ENCODE measurements at regions not wholly inside any gene's neighbourhood (a gene's known extent, or its start where the extent isn't known, plus 50 kb on each side); places are given as distances from the start of the nearest gene placed in this dataset.

- Histone ChIP-seq H3K4me3 (ENCODE audit: insufficient read length, low read depth) (no peak overlapping the region), H3K36me3 (ENCODE audit: insufficient read depth, insufficient read length, low read length) (no peaks in the 10 kb centered on the region), H3K9me3 (ENCODE audit: insufficient read depth, low read length) (no peaks in the 10 kb centered on the region), H3K9ac (ENCODE audit: insufficient read length, low read depth) (no peak overlapping the region), H3K27me3 (ENCODE audit: insufficient read depth, insufficient read length) (no peaks in the 10 kb centered on the region), H3K4me1 (ENCODE audit: insufficient read depth, insufficient read length) (no peaks in the 10 kb centered on the region)
- no peak for DNase-seq (ENCODE audit: low read depth, low spot score)
- TF ChIP-seq SUZ12 (IDR thresholded peaks at IDR 0.05; ENCODE audit: extremely low read depth, insufficient read depth, insufficient read length) = no peak
- no peak for TF ChIP-seq ZNF274 (IDR thresholded peaks at IDR 0.05; ENCODE audit: low read depth, low read length)
- no peak for TF ChIP-seq YY1 (IDR thresholded peaks at IDR 0.05; ENCODE audit: insufficient read depth, insufficient read length)
Measured at GRCh38 chr18:70907673-70908072, 618.8 kb downstream of the SOCS6 start.

GRCh38 chr18:70892381-70892780, 603.5 kb downstream of the SOCS6 start:
- no peaks in the 10 kb centered on the region for H3K36me3 ChIP-seq (ENCODE audit: insufficient read depth, insufficient read length, low read length)
- no peaks in the 10 kb centered on the region for H3K4me1 ChIP-seq (ENCODE audit: insufficient read depth, insufficient read length)
- no peak overlapping the region for H3K9ac ChIP-seq (ENCODE audit: insufficient read length, low read depth)
- TF ChIP-seq ZNF274 (IDR thresholded peaks at IDR 0.05; ENCODE audit: low read depth, low read length) = no peak
- no peak for TF ChIP-seq SUZ12 (IDR thresholded peaks at IDR 0.05; ENCODE audit: extremely low read depth, insufficient read depth, insufficient read length)
- no peak for TF ChIP-seq YY1 (IDR thresholded peaks at IDR 0.05; ENCODE audit: insufficient read depth, insufficient read length)
- H3K4me3 ChIP-seq (ENCODE audit: insufficient read length, low read depth) = no peak overlapping the region
- H3K9me3 ChIP-seq (ENCODE audit: insufficient read depth, low read length) = no peaks in the 10 kb centered on the region
- H3K27me3 ChIP-seq (ENCODE audit: insufficient read depth, insufficient read length) = no peaks in the 10 kb centered on the region
- DNase-seq (ENCODE audit: low read depth, low spot score) = no peak

- Histone ChIP-seq H3K9me3 (ENCODE audit: insufficient read depth, low read length) (no peaks in the 10 kb centered on the region), H3K9ac (ENCODE audit: insufficient read length, low read depth) (no peak overlapping the region), H3K4me1 (ENCODE audit: insufficient read depth, insufficient read length) (no peaks in the 10 kb centered on the region), H3K27me3 (ENCODE audit: insufficient read depth, insufficient read length) (no peaks in the 10 kb centered on the region), H3K36me3 (ENCODE audit: insufficient read depth, insufficient read length, low read length) (no peaks in the 10 kb centered on the region), H3K4me3 (ENCODE audit: insufficient read length, low read depth) (no peak overlapping the region)
- no peak for DNase-seq (ENCODE audit: low read depth, low spot score)
- TF ChIP-seq YY1 (IDR thresholded peaks at IDR 0.05; ENCODE audit: insufficient read depth, insufficient read length) (no peak), SUZ12 (IDR thresholded peaks at IDR 0.05; ENCODE audit: extremely low read depth, insufficient read depth, insufficient read length) (no peak), ZNF274 (IDR thresholded peaks at IDR 0.05; ENCODE audit: low read depth, low read length) (no peak)
Measured at GRCh38 chr18:70870292-70870691, 581.4 kb downstream of the SOCS6 start.

GRCh38 chr18:70848329-70848728, 559.5 kb downstream of the SOCS6 start:
- TF ChIP-seq SUZ12 (IDR thresholded peaks at IDR 0.05; ENCODE audit: extremely low read depth, insufficient read depth, insufficient read length) = no peak
- TF ChIP-seq ZNF274 (IDR thresholded peaks at IDR 0.05; ENCODE audit: low read depth, low read length) = no peak
- no peak for TF ChIP-seq YY1 (IDR thresholded peaks at IDR 0.05; ENCODE audit: insufficient read depth, insufficient read length)
- Histone ChIP-seq H3K36me3 (ENCODE audit: insufficient read depth, insufficient read length, low read length) (no peaks in the 10 kb centered on the region), H3K4me3 (ENCODE audit: insufficient read length, low read depth) (no peak overlapping the region), H3K9me3 (ENCODE audit: insufficient read depth, low read length) (no peaks in the 10 kb centered on the region), H3K4me1 (ENCODE audit: insufficient read depth, insufficient read length) (no peaks in the 10 kb centered on the region), H3K9ac (ENCODE audit: insufficient read length, low read depth) (no peak overlapping the region), H3K27me3 (ENCODE audit: insufficient read depth, insufficient read length) (no peaks in the 10 kb centered on the region)
- no peak for DNase-seq (ENCODE audit: low read depth, low spot score)

GRCh38 chr18:70840649-70841048, 551.8 kb downstream of the SOCS6 start:
- no peaks in the 10 kb centered on the region for H3K9me3 ChIP-seq (ENCODE audit: insufficient read depth, low read length)
- H3K4me1 ChIP-seq (ENCODE audit: insufficient read depth, insufficient read length) = no peaks in the 10 kb centered on the region
- no peak overlapping the region for H3K4me3 ChIP-seq (ENCODE audit: insufficient read length, low read depth)
- DNase-seq (ENCODE audit: low read depth, low spot score) = peak; percentile 22
- no peaks in the 10 kb centered on the region for H3K36me3 ChIP-seq (ENCODE audit: insufficient read depth, insufficient read length, low read length)
- TF ChIP-seq SUZ12 (IDR thresholded peaks at IDR 0.05; ENCODE audit: extremely low read depth, insufficient read depth, insufficient read length) (no peak), ZNF274 (IDR thresholded peaks at IDR 0.05; ENCODE audit: low read depth, low read length) (no peak), YY1 (IDR thresholded peaks at IDR 0.05; ENCODE audit: insufficient read depth, insufficient read length) (no peak)
- H3K27me3 ChIP-seq (ENCODE audit: insufficient read depth, insufficient read length) = no peaks in the 10 kb centered on the region
- H3K9ac ChIP-seq (ENCODE audit: insufficient read length, low read depth) = no peak overlapping the region

- Histone ChIP-seq H3K9ac (ENCODE audit: insufficient read length, low read depth) (no peak overlapping the region), H3K4me3 (ENCODE audit: insufficient read length, low read depth) (no peak overlapping the region), H3K36me3 (ENCODE audit: insufficient read depth, insufficient read length, low read length) (no peaks in the 10 kb centered on the region), H3K4me1 (ENCODE audit: insufficient read depth, insufficient read length) (no peaks in the 10 kb centered on the region), H3K27me3 (ENCODE audit: insufficient read depth, insufficient read length) (no peaks in the 10 kb centered on the region), H3K9me3 (ENCODE audit: insufficient read depth, low read length) (no peaks in the 10 kb centered on the region)
- TF ChIP-seq SUZ12 (IDR thresholded peaks at IDR 0.05; ENCODE audit: extremely low read depth, insufficient read depth, insufficient read length) (no peak), YY1 (IDR thresholded peaks at IDR 0.05; ENCODE audit: insufficient read depth, insufficient read length) (no peak), ZNF274 (IDR thresholded peaks at IDR 0.05; ENCODE audit: low read depth, low read length) (no peak)
- DNase-seq (ENCODE audit: low read depth, low spot score) = no peak
Measured at GRCh38 chr18:70827632-70828031, 538.8 kb downstream of the SOCS6 start.

- H3K9me3 ChIP-seq (ENCODE audit: insufficient read depth, low read length) = no peaks in the 10 kb centered on the region
Measured at GRCh38 chr18:70826571-70826970, 537.7 kb downstream of the SOCS6 start.

More at GRCh38 chr18:70826571-70826970, 537.7 kb downstream of the SOCS6 start:
- Histone ChIP-seq H3K27me3 (ENCODE audit: insufficient read depth, insufficient read length) (no peaks in the 10 kb centered on the region), H3K9ac (ENCODE audit: insufficient read length, low read depth) (no peak overlapping the region), H3K36me3 (ENCODE audit: insufficient read depth, insufficient read length, low read length) (no peaks in the 10 kb centered on the region), H3K4me3 (ENCODE audit: insufficient read length, low read depth) (no peak overlapping the region), H3K4me1 (ENCODE audit: insufficient read depth, insufficient read length) (no peaks in the 10 kb centered on the region)
- no peak for DNase-seq (ENCODE audit: low read depth, low spot score)
- no peak for TF ChIP-seq YY1 (IDR thresholded peaks at IDR 0.05; ENCODE audit: insufficient read depth, insufficient read length)
- TF ChIP-seq SUZ12 (IDR thresholded peaks at IDR 0.05; ENCODE audit: extremely low read depth, insufficient read depth, insufficient read length) = no peak
- no peak for TF ChIP-seq ZNF274 (IDR thresholded peaks at IDR 0.05; ENCODE audit: low read depth, low read length)
